Liver (tissue), 8 donors: ENCODE measurements at regions not wholly inside any gene's neighbourhood (a gene's known extent, or its start where the extent isn't known, plus 50 kb on each side); places are given as distances from the start of the nearest gene placed in this dataset.

Experiments used
- DNase-seq: peaks from one replicate; pipeline ENCODE4 v3.0.0-alpha.2; 2017; ENCODE audit warnings: low spot score
- H3K27ac ChIP-seq, 2 donors: one replicate each; pipeline ENCODE4 v1.7.0; 2013; ENCODE audit warnings: inconsistent platforms in 2 of 2, low read length in 2 of 2, control low read depth in 1 of 2, low read depth in 1 of 2, mild to moderate bottlenecking in 1 of 2
- H3K27me3 ChIP-seq, 4 donors: one replicate each; pipeline versions ENCODE4 v1.6.1 to v1.7.0; 2013; ENCODE audit warnings: low read length in 3 of 4, inconsistent platforms in 1 of 4, mild to moderate bottlenecking in 1 of 4, moderate library complexity in 1 of 4; ENCODE audit not compliant: control insufficient read depth in 4 of 4, insufficient read depth in 4 of 4
- H3K36me3 ChIP-seq, 4 donors: one replicate each; pipeline versions ENCODE4 v1.6.1 to v1.7.0; 2013; ENCODE audit warnings: low read length in 3 of 4, mild to moderate bottlenecking in 3 of 4, low read depth in 1 of 4, moderate library complexity in 1 of 4; ENCODE audit not compliant: control insufficient read depth in 4 of 4, insufficient read depth in 3 of 4
- H3K4me1 ChIP-seq, 4 donors: one replicate each; pipeline versions ENCODE4 v1.6.1 to v1.7.0; 2013; ENCODE audit warnings: low read length in 3 of 4, mild to moderate bottlenecking in 3 of 4, moderate library complexity in 1 of 4; ENCODE audit not compliant: control insufficient read depth in 4 of 4, insufficient read depth in 4 of 4
- H3K4me3 ChIP-seq, 3 donors: one replicate each; pipeline versions ENCODE4 v1.6.1 to v1.7.0; 2013; ENCODE audit warnings: low read length in 3 of 3, control low read depth in 1 of 3, low read depth in 1 of 3, mild to moderate bottlenecking in 1 of 3
- H3K9ac ChIP-seq, 2 donors: one replicate each; pipeline ENCODE4 v1.7.0; 2013; ENCODE audit warnings: low read length in 2 of 2, mild to moderate bottlenecking in 2 of 2, moderate library complexity in 2 of 2, control low read depth in 1 of 2, low read depth in 1 of 2
- H3K9me3 ChIP-seq, 4 donors: one replicate each; pipeline versions ENCODE4 v1.6.1 to v1.7.0; 2013; ENCODE audit warnings: low read length in 3 of 4; ENCODE audit not compliant: control insufficient read depth in 4 of 4
- EGR1 ChIP-seq, 2 donors: IDR thresholded peaks; 2 replicates each; pipeline ENCODE4 v1.6.1; 2016 to 2018; ENCODE audit warnings: antibody characterized with exemption in 2 of 2, low read depth in 2 of 2
- FOXA1 ChIP-seq: IDR thresholded peaks from 2 replicates; pipeline ENCODE4 v1.6.1; 2016; ENCODE audit warnings: antibody characterized with exemption
- FOXA2 ChIP-seq: IDR thresholded peaks from 2 replicates; pipeline ENCODE4 v1.6.1; 2016; ENCODE audit warnings: antibody characterized with exemption
- GABPA ChIP-seq, 2 donors: IDR thresholded peaks in 1 of 2; conservative IDR thresholded peaks in 1 of 2; 2 replicates each; pipeline ENCODE4 v1.6.1; 2016; ENCODE audit warnings: antibody characterized with exemption in 2 of 2, mild to moderate bottlenecking in 1 of 2, moderate library complexity in 1 of 2
- HNF4A ChIP-seq, 2 donors: conservative IDR thresholded peaks; 2 replicates each; pipeline ENCODE4 v1.6.1; 2016; ENCODE audit warnings: antibody characterized with exemption in 2 of 2, mild to moderate bottlenecking in 2 of 2
- HNF4G ChIP-seq: IDR thresholded peaks from 2 replicates; pipeline ENCODE4 v1.6.1; 2016; ENCODE audit warnings: antibody characterized with exemption
- JUND ChIP-seq, 2 donors: IDR thresholded peaks; 2 replicates each; pipeline ENCODE4 v1.6.1; 2016; ENCODE audit warnings: antibody characterized with exemption in 2 of 2
- NR2F2 ChIP-seq: IDR thresholded peaks from 2 replicates; pipeline ENCODE4 v1.6.1; 2016; ENCODE audit warnings: antibody characterized with exemption
- RAD21 ChIP-seq, 2 donors: IDR thresholded peaks; 2 replicates each; pipeline ENCODE4 v1.6.1; 2016; ENCODE audit warnings: antibody characterized with exemption in 2 of 2, mild to moderate bottlenecking in 2 of 2
- RXRA ChIP-seq, 2 donors: IDR thresholded peaks; 2 replicates each; pipeline ENCODE4 v1.6.1; 2017 to 2018; ENCODE audit warnings: antibody characterized with exemption in 2 of 2, mild to moderate bottlenecking in 1 of 2
- SP1 ChIP-seq: IDR thresholded peaks from 2 replicates; pipeline ENCODE4 v1.6.1; 2018; ENCODE audit warnings: antibody characterized with exemption, mild to moderate bottlenecking
- YY1 ChIP-seq: IDR thresholded peaks from 2 replicates; pipeline ENCODE4 v1.6.1; 2016; ENCODE audit warnings: antibody characterized with exemption, mild to moderate bottlenecking
- WGBS: extraction: QIAGEN DNeasy Blood & Tissue Kit; methylation state at CpG from one replicate; pipeline ENCODE4 v1.1.7; 2013; 5-methylcytosine and 5-hydroxymethylcytosine counted together
- TF ChIP-seq, protein P1 (sequence below): IDR thresholded peaks from 2 replicates; pipeline ENCODE4 v1.6.1; 2016; ENCODE audit warnings: antibody characterized with exemption
- TF ChIP-seq, protein P2 (sequence below): fragments of 150-350 bp; IDR thresholded peaks from 2 replicates; pipeline ENCODE4 v1.5.1; 2017; ENCODE audit warnings: improper control_type of control experiment, low read depth, low read length; ENCODE audit not compliant: missing input control
- TF ChIP-seq, protein P3 (sequence below): IDR thresholded peaks from 2 replicates; pipeline ENCODE4 v1.6.1; 2016; ENCODE audit warnings: antibody characterized with exemption, mild to moderate bottlenecking
- TF ChIP-seq, protein P4 (sequence below): IDR thresholded peaks from 2 replicates; pipeline ENCODE4 v1.6.1; 2016; ENCODE audit warnings: antibody characterized with exemption
- TF ChIP-seq, protein P5 (sequence below): IDR thresholded peaks from 2 replicates; pipeline ENCODE4 v1.6.1; 2016; ENCODE audit warnings: antibody characterized with exemption
- donor health status: healthy.
- donor health status: healthy.
- donor health status: healthy.
- donor health status: healthy.
- donor health status: healthy.

DNA sequence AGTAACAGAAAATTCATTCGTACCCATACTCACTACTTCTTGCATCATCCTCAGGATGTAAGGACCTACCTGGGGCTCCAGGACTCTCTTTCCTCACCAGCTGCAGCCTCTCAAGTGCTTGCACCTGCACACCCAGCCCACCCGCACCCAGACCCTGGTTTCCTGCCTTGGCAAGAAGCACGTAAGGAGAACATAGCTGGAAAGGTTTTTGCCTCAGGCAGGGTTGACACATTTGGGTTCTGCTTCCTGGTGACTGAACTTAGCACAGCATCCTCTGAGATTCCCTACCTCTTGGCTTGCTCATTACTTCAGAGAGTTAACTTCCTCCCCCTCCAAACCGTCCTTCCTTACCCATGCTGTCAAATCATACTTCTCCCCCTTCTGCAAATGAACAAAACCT is 556.9 kb downstream of the CD83 start:
- TF ChIP-seq, protein P1, sequence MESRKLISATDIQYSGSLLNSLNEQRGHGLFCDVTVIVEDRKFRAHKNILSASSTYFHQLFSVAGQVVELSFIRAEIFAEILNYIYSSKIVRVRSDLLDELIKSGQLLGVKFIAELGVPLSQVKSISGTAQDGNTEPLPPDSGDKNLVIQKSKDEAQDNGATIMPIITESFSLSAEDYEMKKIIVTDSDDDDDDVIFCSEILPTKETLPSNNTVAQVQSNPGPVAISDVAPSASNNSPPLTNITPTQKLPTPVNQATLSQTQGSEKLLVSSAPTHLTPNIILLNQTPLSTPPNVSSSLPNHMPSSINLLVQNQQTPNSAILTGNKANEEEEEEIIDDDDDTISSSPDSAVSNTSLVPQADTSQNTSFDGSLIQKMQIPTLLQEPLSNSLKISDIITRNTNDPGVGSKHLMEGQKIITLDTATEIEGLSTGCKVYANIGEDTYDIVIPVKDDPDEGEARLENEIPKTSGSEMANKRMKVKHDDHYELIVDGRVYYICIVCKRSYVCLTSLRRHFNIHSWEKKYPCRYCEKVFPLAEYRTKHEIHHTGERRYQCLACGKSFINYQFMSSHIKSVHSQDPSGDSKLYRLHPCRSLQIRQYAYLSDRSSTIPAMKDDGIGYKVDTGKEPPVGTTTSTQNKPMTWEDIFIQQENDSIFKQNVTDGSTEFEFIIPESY, result no peak
- no peak for TF ChIP-seq NR2F2
- TF ChIP-seq, protein P2, sequence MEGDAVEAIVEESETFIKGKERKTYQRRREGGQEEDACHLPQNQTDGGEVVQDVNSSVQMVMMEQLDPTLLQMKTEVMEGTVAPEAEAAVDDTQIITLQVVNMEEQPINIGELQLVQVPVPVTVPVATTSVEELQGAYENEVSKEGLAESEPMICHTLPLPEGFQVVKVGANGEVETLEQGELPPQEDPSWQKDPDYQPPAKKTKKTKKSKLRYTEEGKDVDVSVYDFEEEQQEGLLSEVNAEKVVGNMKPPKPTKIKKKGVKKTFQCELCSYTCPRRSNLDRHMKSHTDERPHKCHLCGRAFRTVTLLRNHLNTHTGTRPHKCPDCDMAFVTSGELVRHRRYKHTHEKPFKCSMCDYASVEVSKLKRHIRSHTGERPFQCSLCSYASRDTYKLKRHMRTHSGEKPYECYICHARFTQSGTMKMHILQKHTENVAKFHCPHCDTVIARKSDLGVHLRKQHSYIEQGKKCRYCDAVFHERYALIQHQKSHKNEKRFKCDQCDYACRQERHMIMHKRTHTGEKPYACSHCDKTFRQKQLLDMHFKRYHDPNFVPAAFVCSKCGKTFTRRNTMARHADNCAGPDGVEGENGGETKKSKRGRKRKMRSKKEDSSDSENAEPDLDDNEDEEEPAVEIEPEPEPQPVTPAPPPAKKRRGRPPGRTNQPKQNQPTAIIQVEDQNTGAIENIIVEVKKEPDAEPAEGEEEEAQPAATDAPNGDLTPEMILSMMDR, result no peak
- TF ChIP-seq FOXA1, result no peak
- TF ChIP-seq, protein P3, sequence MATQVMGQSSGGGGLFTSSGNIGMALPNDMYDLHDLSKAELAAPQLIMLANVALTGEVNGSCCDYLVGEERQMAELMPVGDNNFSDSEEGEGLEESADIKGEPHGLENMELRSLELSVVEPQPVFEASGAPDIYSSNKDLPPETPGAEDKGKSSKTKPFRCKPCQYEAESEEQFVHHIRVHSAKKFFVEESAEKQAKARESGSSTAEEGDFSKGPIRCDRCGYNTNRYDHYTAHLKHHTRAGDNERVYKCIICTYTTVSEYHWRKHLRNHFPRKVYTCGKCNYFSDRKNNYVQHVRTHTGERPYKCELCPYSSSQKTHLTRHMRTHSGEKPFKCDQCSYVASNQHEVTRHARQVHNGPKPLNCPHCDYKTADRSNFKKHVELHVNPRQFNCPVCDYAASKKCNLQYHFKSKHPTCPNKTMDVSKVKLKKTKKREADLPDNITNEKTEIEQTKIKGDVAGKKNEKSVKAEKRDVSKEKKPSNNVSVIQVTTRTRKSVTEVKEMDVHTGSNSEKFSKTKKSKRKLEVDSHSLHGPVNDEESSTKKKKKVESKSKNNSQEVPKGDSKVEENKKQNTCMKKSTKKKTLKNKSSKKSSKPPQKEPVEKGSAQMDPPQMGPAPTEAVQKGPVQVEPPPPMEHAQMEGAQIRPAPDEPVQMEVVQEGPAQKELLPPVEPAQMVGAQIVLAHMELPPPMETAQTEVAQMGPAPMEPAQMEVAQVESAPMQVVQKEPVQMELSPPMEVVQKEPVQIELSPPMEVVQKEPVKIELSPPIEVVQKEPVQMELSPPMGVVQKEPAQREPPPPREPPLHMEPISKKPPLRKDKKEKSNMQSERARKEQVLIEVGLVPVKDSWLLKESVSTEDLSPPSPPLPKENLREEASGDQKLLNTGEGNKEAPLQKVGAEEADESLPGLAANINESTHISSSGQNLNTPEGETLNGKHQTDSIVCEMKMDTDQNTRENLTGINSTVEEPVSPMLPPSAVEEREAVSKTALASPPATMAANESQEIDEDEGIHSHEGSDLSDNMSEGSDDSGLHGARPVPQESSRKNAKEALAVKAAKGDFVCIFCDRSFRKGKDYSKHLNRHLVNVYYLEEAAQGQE, result no peak
- no peak for TF ChIP-seq SP1
- no peak for TF ChIP-seq RAD21 (IDR thresholded peaks at IDR 0.05)
- TF ChIP-seq RXRA (IDR thresholded peaks at IDR 0.05), result no peak
- no peak for TF ChIP-seq JUND (IDR thresholded peaks at IDR 0.05)
- no peak for TF ChIP-seq HNF4G
- no peak for TF ChIP-seq HNF4A (conservative IDR thresholded peaks at IDR 0.05)
- no peak for TF ChIP-seq YY1
- TF ChIP-seq GABPA (IDR thresholded peaks at IDR 0.05 in 1 of 2, conservative IDR thresholded peaks at IDR 0.05 in 1 of 2), result no peak
- TF ChIP-seq, protein P4, sequence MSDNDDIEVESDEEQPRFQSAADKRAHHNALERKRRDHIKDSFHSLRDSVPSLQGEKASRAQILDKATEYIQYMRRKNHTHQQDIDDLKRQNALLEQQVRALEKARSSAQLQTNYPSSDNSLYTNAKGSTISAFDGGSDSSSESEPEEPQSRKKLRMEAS, result no peak
- TF ChIP-seq FOXA2, result no peak
- TF ChIP-seq, protein P5, sequence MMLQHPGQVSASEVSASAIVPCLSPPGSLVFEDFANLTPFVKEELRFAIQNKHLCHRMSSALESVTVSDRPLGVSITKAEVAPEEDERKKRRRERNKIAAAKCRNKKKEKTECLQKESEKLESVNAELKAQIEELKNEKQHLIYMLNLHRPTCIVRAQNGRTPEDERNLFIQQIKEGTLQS, result no peak
- TF ChIP-seq EGR1 (IDR thresholded peaks at IDR 0.05; ENCODE audit: low read depth in 2 of 2), result no peak
- no peak for DNase-seq
- H3K36me3 ChIP-seq, result no peaks in the 10 kb centered on the region
- H3K9me3 ChIP-seq, result no peaks in the 10 kb centered on the region
- H3K9ac ChIP-seq, result no peak overlapping the region
- 85% methylated on average over 4 of the region's 4 CpGs for WGBS
- no peak overlapping the region for H3K4me3 ChIP-seq
- H3K4me1 ChIP-seq, result no peaks in the 10 kb centered on the region
- H3K27ac ChIP-seq, result no peak overlapping the region
- H3K27me3 ChIP-seq, result no peaks in the 10 kb centered on the region
